Sigmoid colon (tissue), 6 donors: ENCODE measurements at regions not wholly inside any gene's neighbourhood (a gene's known extent, or its start where the extent isn't known, plus 50 kb on each side); places are given as distances from the start of the nearest gene placed in this dataset.

Source experiments
- DNase-seq: peaks from one replicate; pipeline ENCODE4 v3.0.0-alpha.2; 2019
- H3K27ac ChIP-seq, 4 donors: fragments of 200-600 bp; sonication (generic); one replicate each; pipeline ENCODE4 v1.5.1; 2016 to 2019; ENCODE audit warnings: mild to moderate bottlenecking in 1 of 4
- H3K27me3 ChIP-seq, 3 donors: fragments of 200-600 bp; sonication (generic); one replicate each; pipeline ENCODE4 v1.5.1; 2019; ENCODE audit warnings: mild to moderate bottlenecking in 1 of 3
- H3K36me3 ChIP-seq, 4 donors: fragments of 200-600 bp; sonication (generic); one replicate each; pipeline ENCODE4 v1.5.1; 2016 to 2019
- H3K4me1 ChIP-seq, 4 donors: fragments of 200-600 bp; sonication (generic); one replicate each; pipeline ENCODE4 v1.5.1; 2017 to 2019
- H3K4me3 ChIP-seq, 4 donors: fragments of 200-600 bp; sonication (generic); one replicate each; pipeline ENCODE4 v1.5.1; 2017 to 2019; ENCODE audit warnings: mild to moderate bottlenecking in 2 of 4, moderate library complexity in 1 of 4
- H3K9me3 ChIP-seq, 4 donors: fragments of 200-600 bp in 3 of 4; sonication (generic) in 3 of 4; one replicate each; pipeline versions ENCODE4 v1.5.1 to v1.6.1; 2013 to 2019
- CTCF ChIP-seq, 4 experiments: fragments of 450-650 bp in 3 of 4; fragments of 200-600 bp in 1 of 4; IDR thresholded peaks; one replicate each; pipeline ENCODE4 v1.5.1; 2016 to 2019; ENCODE audit warnings: antibody characterized with exemption in 4 of 4, mild to moderate bottlenecking in 3 of 4, moderate library complexity in 2 of 4
- EP300 ChIP-seq, 4 donors: sonication (generic); formaldehyde crosslinking; IDR thresholded peaks; one replicate each; pipeline ENCODE4 v1.6.1; 2017; ENCODE audit warnings: antibody characterized with exemption in 4 of 4
- POLR2A ChIP-seq, 2 donors: fragments of 450-650 bp; IDR thresholded peaks; one replicate each; pipeline ENCODE4 v1.6.1; 2016; ENCODE audit warnings: antibody characterized with exemption in 2 of 2, mild to moderate bottlenecking in 2 of 2, moderate library complexity in 2 of 2
- POLR2AphosphoS5 ChIP-seq, 4 donors: sonication (generic); formaldehyde crosslinking; IDR thresholded peaks; one replicate each; pipeline ENCODE4 v1.6.1; 2017; ENCODE audit warnings: antibody characterized with exemption in 4 of 4
- WGBS, 2 donors: extraction: QIAGEN DNeasy Blood & Tissue Kit; methylation state at CpG; one replicate each; pipeline ENCODE4 v1.1.7; 2013; 5-methylcytosine and 5-hydroxymethylcytosine counted together
- intact Hi-C: fragments of 100-400 bp; cut with DNase I; formaldehyde crosslinking; loops from one replicate; pipeline ENCODE4 v1.15.1; 2023
- donor health status: healthy with polysubstance abuse.
- donor health status: healthy.

GRCh38 chr7:122199171-122199570 is 55.1 kb upstream of the AASS start:
- Histone ChIP-seq H3K9me3 (no peaks in the 10 kb centered on the region), H3K4me1 (no peaks in the 10 kb centered on the region), H3K27ac (no peak overlapping the region), H3K4me3 (no peak overlapping the region), H3K27me3 (no peaks in the 10 kb centered on the region), H3K36me3 (no peaks in the 10 kb centered on the region)
- no peak for DNase-seq
- intact Hi-C loops = no loop called here
- TF ChIP-seq POLR2A (IDR thresholded peaks at IDR 0.05) (no peak), EP300 (IDR thresholded peaks at IDR 0.05) (no peak), POLR2AphosphoS5 (IDR thresholded peaks at IDR 0.05) (no peak), CTCF (IDR thresholded peaks at IDR 0.05) (no peak)

- Histone ChIP-seq H3K4me1 (no peaks in the 10 kb centered on the region), H3K4me3 (no peak overlapping the region), H3K27ac (no peak overlapping the region), H3K27me3 (no peaks in the 10 kb centered on the region), H3K9me3 (no peaks in the 10 kb centered on the region), H3K36me3 (no peaks in the 10 kb centered on the region)
- intact Hi-C loops = no loop called here
- TF ChIP-seq POLR2A (IDR thresholded peaks at IDR 0.05) (no peak), CTCF (IDR thresholded peaks at IDR 0.05) (no peak), EP300 (IDR thresholded peaks at IDR 0.05) (no peak), POLR2AphosphoS5 (IDR thresholded peaks at IDR 0.05) (no peak)
- no peak for DNase-seq
- 51 to 69% methylated on average over 1 of the region's 1 CpG for WGBS, 2 donors
Measured at GRCh38 chr7:122198581-122198980, 54.5 kb upstream of the AASS start.
